ENCODE measurements at regions not wholly inside any gene's neighbourhood (a gene's known extent, or its start where the extent isn't known, plus 50 kb on each side); places are given as distances from the start of the nearest gene placed in this dataset.

GRCh38 chr6:90669846-90670245 is 83.0 kb upstream of the MAP3K7 start:
- peak; percentile 55 for DNase-seq (ENCODE audit: low read depth)
- TF ChIP-seq CTCF (IDR thresholded peaks at IDR 0.05; ENCODE audit: control insufficient read depth, extremely low read depth, insufficient read depth), result no peak
- no peak overlapping the region for H3K4me3 ChIP-seq (ENCODE audit: low read depth, low read length)

GRCh38 chr6:90669420-90669819 is 82.5 kb upstream of the MAP3K7 start:
- DNase-seq (ENCODE audit: low read depth), result no peak
- no peak overlapping the region for H3K4me3 ChIP-seq (ENCODE audit: low read depth, low read length)
- no peak for TF ChIP-seq CTCF (IDR thresholded peaks at IDR 0.05; ENCODE audit: control insufficient read depth, extremely low read depth, insufficient read depth)

- no peak for TF ChIP-seq CTCF (IDR thresholded peaks at IDR 0.05; ENCODE audit: control insufficient read depth, extremely low read depth, insufficient read depth)
- no peak for DNase-seq (ENCODE audit: low read depth)
- H3K4me3 ChIP-seq (ENCODE audit: low read depth, low read length), result no peak overlapping the region
These were observed 81.3 kb upstream of the MAP3K7 start for GRCh38 chr6:90668141-90668540.

- TF ChIP-seq CTCF (IDR thresholded peaks at IDR 0.05; ENCODE audit: control insufficient read depth, extremely low read depth, insufficient read depth), result no peak
- no peak for DNase-seq (ENCODE audit: low read depth)
- H3K4me3 ChIP-seq (ENCODE audit: low read depth, low read length), result no peak overlapping the region
These were observed 77.0 kb upstream of the MAP3K7 start for GRCh38 chr6:90663873-90664272.

GRCh38 chr6:90663106-90663505 is 76.2 kb upstream of the MAP3K7 start:
- TF ChIP-seq CTCF (IDR thresholded peaks at IDR 0.05; ENCODE audit: control insufficient read depth, extremely low read depth, insufficient read depth), result no peak
- H3K4me3 ChIP-seq (ENCODE audit: low read depth, low read length), result no peak overlapping the region
- no peak for DNase-seq (ENCODE audit: low read depth)

- TF ChIP-seq CTCF (IDR thresholded peaks at IDR 0.05; ENCODE audit: control insufficient read depth, extremely low read depth, insufficient read depth), result no peak
- DNase-seq (ENCODE audit: low read depth), result no peak
- no peak overlapping the region for H3K4me3 ChIP-seq (ENCODE audit: low read depth, low read length)
These were observed 74.1 kb upstream of the MAP3K7 start for GRCh38 chr6:90660931-90661330.

- H3K4me3 ChIP-seq (ENCODE audit: low read depth, low read length), result no peak overlapping the region
- no peak for TF ChIP-seq CTCF (IDR thresholded peaks at IDR 0.05; ENCODE audit: control insufficient read depth, extremely low read depth, insufficient read depth)
- DNase-seq (ENCODE audit: low read depth), result no peak
These were observed 71.6 kb upstream of the MAP3K7 start for GRCh38 chr6:90658497-90658896.
